Smooth muscle cell (in vitro differentiated cells): ENCODE measurements at regions not wholly inside any gene's neighbourhood (a gene's known extent, or its start where the extent isn't known, plus 50 kb on each side); places are given as distances from the start of the nearest gene placed in this dataset.

ENCODE experiments used
- DNase-seq: peaks from one replicate; lab custom pipeline; 2025; ENCODE audit not compliant: unreplicated experiment; lab: John Stamatoyannopoulos, UW
- H2AFZ ChIP-seq: fragments of 200-600 bp; sonication (generic); 2 replicates; pipeline ENCODE4 v1.6.0; 2016; ENCODE audit warnings: antibody characterized with exemption, low read depth, mild to moderate bottlenecking
- H3F3A ChIP-seq: fragments of 200-600 bp; sonication (generic); 2 replicates; pipeline ENCODE4 v1.6.0; 2017; ENCODE audit warnings: antibody characterized with exemption, low read depth
- H3K27ac ChIP-seq: fragments of 200-600 bp; sonication (generic); 2 replicates; pipeline ENCODE4 v1.5.1; 2016; ENCODE audit warnings: low read depth, mild to moderate bottlenecking
- H3K27me3 ChIP-seq: fragments of 200-600 bp; sonication (generic); 2 replicates; pipeline ENCODE4 v1.6.1; 2016; ENCODE audit warnings: low read depth, mild to moderate bottlenecking
- H3K36me3 ChIP-seq: fragments of 200-600 bp; sonication (generic); 2 replicates; pipeline ENCODE4 v1.5.1; 2016; ENCODE audit warnings: low read depth
- H3K4me1 ChIP-seq: fragments of 200-600 bp; sonication (generic); 2 replicates; pipeline ENCODE4 v1.5.1; 2016; ENCODE audit warnings: low read depth
- H3K4me2 ChIP-seq: fragments of 200-600 bp; sonication (generic); 2 replicates; pipeline ENCODE4 v1.6.0; 2016; ENCODE audit warnings: mild to moderate bottlenecking
- H3K4me3 ChIP-seq: fragments of 200-600 bp; sonication (generic); 2 replicates; pipeline ENCODE4 v1.5.1; 2016; ENCODE audit warnings: mild to moderate bottlenecking
- H3K79me2 ChIP-seq: fragments of 200-600 bp; sonication (generic); 2 replicates; pipeline ENCODE4 v1.6.0; 2016; ENCODE audit warnings: low read depth, mild to moderate bottlenecking
- H3K9ac ChIP-seq: fragments of 200-600 bp; sonication (generic); 2 replicates; pipeline ENCODE4 v1.6.0; 2016; ENCODE audit warnings: low read depth
- H3K9me3 ChIP-seq: fragments of 200-600 bp; sonication (generic); replicated peaks from 2 replicates; pipeline ENCODE4 v1.5.1; 2016; ENCODE audit warnings: low read depth
- H4K20me1 ChIP-seq: fragments of 200-600 bp; sonication (generic); 2 replicates; pipeline ENCODE4 v1.6.0; 2016; ENCODE audit warnings: low read depth
- CTCF ChIP-seq: fragments of 200-600 bp; sonication (generic); IDR thresholded peaks from 2 replicates; pipeline ENCODE4 v1.5.1; 2017; ENCODE audit warnings: borderline replicate concordance, mild to moderate bottlenecking, antibody characterized with exemption; ENCODE audit not compliant: insufficient read depth, poor library complexity, severe bottlenecking
- WGBS: methylation state at CpG from one replicate; pipeline ENCODE4 v1.1.7; 2016; ENCODE audit warnings: low lambda C conversion rate; 5-methylcytosine and 5-hydroxymethylcytosine counted together

- no peak overlapping the region for H3K27ac ChIP-seq
- H3K4me2 ChIP-seq: no peak overlapping the region
- H3K79me2 ChIP-seq: no peaks in the 10 kb centered on the region
- no peak overlapping the region for H2AFZ ChIP-seq
- TF ChIP-seq CTCF: no peak
- H3K9ac ChIP-seq: no peak overlapping the region
- H3K36me3 ChIP-seq: no peaks in the 10 kb centered on the region
- WGBS: 91% methylated on average over 3 of the region's 3 CpGs
- H3K9me3 ChIP-seq: no peaks in the 10 kb centered on the region
- no peaks in the 10 kb centered on the region for H4K20me1 ChIP-seq
- no peaks in the 10 kb centered on the region for H3K4me1 ChIP-seq
- no peak for DNase-seq
- H3K27me3 ChIP-seq: peaks cover under 1% of the 10 kb centered on the region
- H3F3A ChIP-seq: no peaks in the 10 kb centered on the region
- H3K4me3 ChIP-seq: no peak overlapping the region
These were observed 243.6 kb downstream of the TMEM182 start for GRCh38 chr2:103005393-103005792.

GRCh38 chr2:103007086-103007485 is 245.3 kb downstream of the TMEM182 start:
- no peak for DNase-seq
- Histone ChIP-seq H2AFZ (no peak overlapping the region), H3K9me3 (no peaks in the 10 kb centered on the region), H3K4me2 (no peak overlapping the region), H3K4me3 (no peak overlapping the region), H3K79me2 (no peaks in the 10 kb centered on the region), H3K9ac (no peak overlapping the region), H3K36me3 (no peaks in the 10 kb centered on the region), H3K4me1 (no peaks in the 10 kb centered on the region), H4K20me1 (no peaks in the 10 kb centered on the region), H3F3A (no peaks in the 10 kb centered on the region), H3K27me3 (peaks cover 14% of the 10 kb centered on the region), H3K27ac (no peak overlapping the region)
- 92% methylated on average over 3 of the region's 3 CpGs for WGBS
- TF ChIP-seq CTCF: no peak

GRCh38 chr2:103008586-103008985 is 246.8 kb downstream of the TMEM182 start:
- H3K79me2 ChIP-seq: no peaks in the 10 kb centered on the region
- no peak overlapping the region for H3K9ac ChIP-seq
- TF ChIP-seq CTCF: no peak
- no peaks in the 10 kb centered on the region for H3F3A ChIP-seq
- H2AFZ ChIP-seq: no peak overlapping the region
- no peak overlapping the region for H3K4me2 ChIP-seq
- 51% methylated on average over 6 of the region's 6 CpGs for WGBS
- no peaks in the 10 kb centered on the region for H3K36me3 ChIP-seq
- no peaks in the 10 kb centered on the region for H3K4me1 ChIP-seq
- no peak overlapping the region for H3K4me3 ChIP-seq
- H3K27me3 ChIP-seq: peaks cover 18% of the 10 kb centered on the region
- H3K9me3 ChIP-seq: no peaks in the 10 kb centered on the region
- H4K20me1 ChIP-seq: no peaks in the 10 kb centered on the region
- no peak for DNase-seq
- H3K27ac ChIP-seq: no peak overlapping the region

- H3K36me3 ChIP-seq: no peaks in the 10 kb centered on the region
- H2AFZ ChIP-seq: no peak overlapping the region
- TF ChIP-seq CTCF: no peak
- H3K9ac ChIP-seq: no peak overlapping the region
- 70% methylated on average over 5 of the region's 5 CpGs for WGBS
- no peak overlapping the region for H3K27ac ChIP-seq
- no peaks in the 10 kb centered on the region for H4K20me1 ChIP-seq
- no peak overlapping the region for H3K4me3 ChIP-seq
- H3K4me1 ChIP-seq: no peaks in the 10 kb centered on the region
- H3K79me2 ChIP-seq: no peaks in the 10 kb centered on the region
- no peaks in the 10 kb centered on the region for H3K9me3 ChIP-seq
- H3K4me2 ChIP-seq: no peak overlapping the region
- H3F3A ChIP-seq: no peaks in the 10 kb centered on the region
- H3K27me3 ChIP-seq: peaks cover 18% of the 10 kb centered on the region
- DNase-seq: no peak
These were observed 248.0 kb downstream of the TMEM182 start for GRCh38 chr2:103009871-103010270.
